ENCODE measurements at regions not wholly inside any gene's neighbourhood (a gene's known extent, or its start where the extent isn't known, plus 50 kb on each side); places are given as distances from the start of the nearest gene placed in this dataset.

GRCh38 chr13:84303035-84303434 is 420.8 kb upstream of the SLITRK1 start:
- TF ChIP-seq CTCF (IDR thresholded peaks at IDR 0.05; ENCODE audit: poor library complexity) (no peak), EZH2 (IDR thresholded peaks at IDR 0.05; ENCODE audit: borderline replicate concordance) (no peak)
